ENCODE measurements at regions not wholly inside any gene's neighbourhood (a gene's known extent, or its start where the extent isn't known, plus 50 kb on each side); places are given as distances from the start of the nearest gene placed in this dataset.

DNA sequence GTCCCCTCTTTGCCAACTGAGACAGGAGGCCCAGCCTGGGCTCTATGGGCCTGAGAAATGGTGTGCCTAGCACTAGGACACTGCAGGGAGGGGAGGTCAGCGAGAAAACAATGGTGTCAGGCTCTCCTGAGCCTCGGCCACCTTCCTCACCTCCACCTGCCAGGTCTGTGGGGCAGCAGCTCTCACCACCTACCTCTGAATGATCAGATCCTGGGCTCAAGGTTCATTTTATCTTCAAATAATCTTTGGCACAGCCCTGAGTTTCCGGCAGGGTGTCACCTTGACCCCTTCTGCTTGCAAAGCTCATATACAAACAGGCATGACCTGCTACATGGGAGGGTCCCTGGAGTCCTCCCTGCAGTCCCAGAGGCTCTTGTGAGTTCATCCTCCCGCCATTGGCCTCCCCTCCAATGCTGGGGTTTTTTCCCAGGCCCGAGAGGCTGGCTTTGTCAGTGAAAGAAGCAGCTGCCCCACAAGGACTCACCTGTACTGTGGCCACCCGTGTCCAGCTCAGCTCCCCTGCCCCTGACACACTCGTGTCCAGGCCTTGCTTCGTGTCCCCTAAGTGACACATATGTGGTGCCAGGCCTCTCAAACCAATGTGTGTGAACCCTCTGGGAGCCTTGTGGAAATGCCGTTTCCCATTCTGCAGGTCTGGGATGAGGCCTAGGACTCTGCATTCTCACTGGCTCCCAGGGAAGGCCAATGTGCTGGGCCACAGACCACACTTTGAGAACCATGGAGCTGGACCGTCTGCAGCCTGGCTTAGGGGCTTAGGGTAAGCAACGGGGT lies 176.8 kb upstream of the CIBAR2 start:
- no peaks in the 10 kb centered on the region for H3K27me3 ChIP-seq
- DNase-seq = no peak
- WGBS, 2 donors (ENCODE audit: low coverage in 1 of 2) = 63 to 93% methylated on average over 3 to 11 of the region's 11 CpGs
- H3K4me3 ChIP-seq = no peak overlapping the region
- peaks cover 5 to 31% (median 16%) of the 10 kb centered on the region in 4 donors for H3K4me1 ChIP-seq
- H3K9me3 ChIP-seq = no peaks in the 10 kb centered on the region
- H3K27ac ChIP-seq = no peak overlapping the region
- no peaks in the 10 kb centered on the region for H3K36me3 ChIP-seq
- intact Hi-C loops (cut with DNase I; ENCODE audit: low total_unique reads) = no loop called here
- TF ChIP-seq POLR2AphosphoS5 (IDR thresholded peaks at IDR 0.05) (no peak), POLR2A (IDR thresholded peaks at IDR 0.05) (no peak), EP300 (IDR thresholded peaks at IDR 0.05; ENCODE audit: low read depth) (no peak)
- TF ChIP-seq, protein P1, sequence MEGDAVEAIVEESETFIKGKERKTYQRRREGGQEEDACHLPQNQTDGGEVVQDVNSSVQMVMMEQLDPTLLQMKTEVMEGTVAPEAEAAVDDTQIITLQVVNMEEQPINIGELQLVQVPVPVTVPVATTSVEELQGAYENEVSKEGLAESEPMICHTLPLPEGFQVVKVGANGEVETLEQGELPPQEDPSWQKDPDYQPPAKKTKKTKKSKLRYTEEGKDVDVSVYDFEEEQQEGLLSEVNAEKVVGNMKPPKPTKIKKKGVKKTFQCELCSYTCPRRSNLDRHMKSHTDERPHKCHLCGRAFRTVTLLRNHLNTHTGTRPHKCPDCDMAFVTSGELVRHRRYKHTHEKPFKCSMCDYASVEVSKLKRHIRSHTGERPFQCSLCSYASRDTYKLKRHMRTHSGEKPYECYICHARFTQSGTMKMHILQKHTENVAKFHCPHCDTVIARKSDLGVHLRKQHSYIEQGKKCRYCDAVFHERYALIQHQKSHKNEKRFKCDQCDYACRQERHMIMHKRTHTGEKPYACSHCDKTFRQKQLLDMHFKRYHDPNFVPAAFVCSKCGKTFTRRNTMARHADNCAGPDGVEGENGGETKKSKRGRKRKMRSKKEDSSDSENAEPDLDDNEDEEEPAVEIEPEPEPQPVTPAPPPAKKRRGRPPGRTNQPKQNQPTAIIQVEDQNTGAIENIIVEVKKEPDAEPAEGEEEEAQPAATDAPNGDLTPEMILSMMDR (IDR thresholded peaks at IDR 0.05) = no peak
- in situ Hi-C loops (cut with MboI; ENCODE audit: low pct_ligation_motif_present in 1 of 4, low pct_unique_long_range_greater_than_20kb in 1 of 4, low sequenced_read_pairs in 3 of 4) = loop anchor here in 1 of 4 donors (25.0 kb wide), 1 partner anchor 423 kb away; no protein-coding TSS in a partner anchor

DNA sequence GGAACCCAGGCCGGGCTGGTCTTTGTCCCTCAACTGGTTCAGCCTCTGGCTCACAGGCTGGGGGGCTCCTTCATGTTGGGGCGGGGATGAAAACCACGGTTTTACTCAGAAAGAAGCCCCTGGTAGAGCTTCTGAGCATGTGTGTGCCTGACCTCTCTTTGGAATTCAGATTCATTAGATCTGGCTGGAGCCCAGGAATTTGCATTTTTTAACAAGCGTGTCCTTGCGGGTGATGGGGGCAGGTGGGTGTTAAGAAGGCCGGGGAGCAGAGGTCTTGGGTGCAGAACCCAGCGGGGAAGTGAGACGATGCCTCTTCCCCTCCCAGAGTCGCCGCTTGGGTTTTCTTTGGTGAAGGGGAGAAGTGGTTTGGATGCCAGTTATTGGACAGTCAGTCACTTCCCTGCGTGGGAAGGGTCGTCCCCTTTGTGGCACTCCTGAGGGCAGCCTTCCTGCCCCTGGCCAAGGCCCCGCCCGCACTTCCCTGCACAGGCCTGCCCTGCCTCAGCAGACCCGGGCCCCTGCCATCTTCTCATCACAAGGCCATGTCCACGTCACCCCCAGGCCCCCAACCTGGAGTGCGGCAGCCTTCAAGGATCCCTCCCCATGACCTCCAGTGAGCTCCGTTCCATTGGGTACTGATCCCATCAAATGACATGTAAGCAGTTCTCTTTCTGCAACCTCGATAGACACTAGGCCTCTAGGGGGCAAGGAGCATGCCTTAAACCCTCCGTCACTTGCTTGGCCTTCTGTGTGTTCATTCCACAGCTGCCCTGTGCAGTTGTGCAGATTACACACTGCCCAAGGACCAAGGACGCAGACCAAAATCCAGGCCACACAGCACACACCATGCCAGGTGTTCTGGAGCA lies 177.7 kb upstream of the CIBAR2 start:
- H3K27ac ChIP-seq = peak overlapping the region in 2 of 4 donors; percentile 47 to 68
- WGBS, 2 donors (ENCODE audit: low coverage in 1 of 2) = 77 to 82% methylated on average over 8 to 21 of the region's 21 CpGs
- H3K9me3 ChIP-seq = no peaks in the 10 kb centered on the region
- intact Hi-C loops (cut with DNase I; ENCODE audit: low total_unique reads) = no loop called here
- in situ Hi-C loops (cut with MboI; ENCODE audit: low pct_ligation_motif_present in 1 of 4, low pct_unique_long_range_greater_than_20kb in 1 of 4, low sequenced_read_pairs in 3 of 4) = loop anchor here in 1 of 4 donors (25.0 kb wide), 1 partner anchor 422 kb away; no protein-coding TSS in a partner anchor
- no peak overlapping the region for H3K4me3 ChIP-seq
- TF ChIP-seq, protein P1 (IDR thresholded peaks at IDR 0.05) = no peak
- no peak for TF ChIP-seq EP300 (IDR thresholded peaks at IDR 0.05; ENCODE audit: low read depth)
- TF ChIP-seq POLR2AphosphoS5 (IDR thresholded peaks at IDR 0.05) = no peak
- no peak for TF ChIP-seq POLR2A (IDR thresholded peaks at IDR 0.05)
- H3K4me1 ChIP-seq = peaks cover 5 to 31% (median 16%) of the 10 kb centered on the region in 4 donors
- no peak for DNase-seq
- H3K36me3 ChIP-seq = no peaks in the 10 kb centered on the region
- H3K27me3 ChIP-seq = no peaks in the 10 kb centered on the region

DNA sequence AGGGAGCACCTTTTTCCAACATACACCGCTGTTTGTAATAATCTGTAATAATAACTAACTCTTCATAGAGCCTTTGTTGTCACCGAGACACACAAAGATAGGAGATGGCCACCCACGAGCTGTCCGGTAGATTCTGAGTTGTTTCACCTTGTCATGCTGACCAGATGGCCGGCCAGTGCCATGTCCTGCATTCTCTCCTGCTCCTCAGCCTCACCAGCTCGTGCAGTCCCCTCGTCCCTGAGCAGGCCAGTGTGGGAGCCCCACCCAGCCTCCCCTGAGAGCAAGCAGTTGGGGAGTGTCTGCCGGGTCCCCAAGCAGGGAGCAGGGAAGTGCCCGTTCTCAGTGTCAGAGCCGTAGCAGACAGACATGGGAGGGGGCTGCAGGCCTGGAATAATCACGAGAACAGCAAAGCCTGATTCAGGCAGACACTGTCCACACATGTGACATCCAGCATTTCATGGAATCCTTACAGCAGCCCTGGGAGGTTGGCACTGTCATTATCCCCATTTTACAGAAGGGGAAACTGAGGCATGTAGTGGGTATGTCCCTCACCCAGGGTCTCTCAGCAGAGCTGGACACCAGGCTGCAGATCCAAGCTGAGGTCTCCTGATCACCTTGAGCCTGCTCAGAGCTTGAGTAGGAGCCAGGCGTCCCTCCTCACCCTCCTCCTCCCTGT lies 178.5 kb upstream of the CIBAR2 start:
- Histone ChIP-seq H3K27ac (peak overlapping the region; percentile 47 to 68 (median 57)), H3K36me3 (no peaks in the 10 kb centered on the region), H3K4me3 (no peak overlapping the region), H3K27me3 (no peaks in the 10 kb centered on the region), H3K4me1 (peaks cover 5 to 29% (median 16%) of the 10 kb centered on the region in 4 donors), H3K9me3 (no peaks in the 10 kb centered on the region)
- TF ChIP-seq, protein P1 (IDR thresholded peaks at IDR 0.05) = no peak
- TF ChIP-seq POLR2A (IDR thresholded peaks at IDR 0.05) (no peak), POLR2AphosphoS5 (IDR thresholded peaks at IDR 0.05) (no peak), EP300 (IDR thresholded peaks at IDR 0.05; ENCODE audit: low read depth) (no peak)
- in situ Hi-C loops (cut with MboI; ENCODE audit: low pct_ligation_motif_present in 1 of 4, low pct_unique_long_range_greater_than_20kb in 1 of 4, low sequenced_read_pairs in 3 of 4) = loop anchor here in 1 of 4 donors (25.0 kb wide), 1 partner anchor 422 kb away; no protein-coding TSS in a partner anchor
- DNase-seq = no peak
- 64 to 90% methylated on average over 4 to 12 of the region's 12 CpGs for WGBS, 2 donors (ENCODE audit: low coverage in 1 of 2)
- intact Hi-C loops (cut with DNase I; ENCODE audit: low total_unique reads) = no loop called here
